ENCODE measurements at regions not wholly inside any gene's neighbourhood (a gene's known extent, or its start where the extent isn't known, plus 50 kb on each side); places are given as distances from the start of the nearest gene placed in this dataset.

DNA sequence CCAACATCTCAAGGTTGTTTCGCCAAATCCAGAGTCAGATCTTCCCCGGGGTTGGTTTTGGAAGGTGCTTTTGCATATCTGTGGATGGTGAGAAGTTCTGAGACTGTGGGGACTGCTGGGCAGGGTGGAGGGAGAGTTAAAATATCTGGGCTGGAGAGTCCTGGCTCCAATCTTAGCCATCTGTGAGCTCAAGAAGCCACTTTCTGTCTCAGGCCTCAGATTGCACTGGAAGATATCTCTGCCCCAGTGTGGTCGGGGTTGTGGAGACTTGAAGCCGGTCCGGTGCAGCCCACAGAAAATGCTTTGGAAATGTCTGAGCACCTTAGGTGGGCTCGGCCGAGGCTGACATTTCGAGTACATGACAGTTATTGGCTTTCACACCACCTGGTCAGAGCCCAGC is 72.2 kb upstream of the SFMBT2 start:
- ChIA-PET POLR2A (no interaction called here), CTCF (ENCODE audit: low intra/inter-chr PET ratio, low total read pairs) (no interaction called here)
- TF ChIP-seq, protein P1, sequence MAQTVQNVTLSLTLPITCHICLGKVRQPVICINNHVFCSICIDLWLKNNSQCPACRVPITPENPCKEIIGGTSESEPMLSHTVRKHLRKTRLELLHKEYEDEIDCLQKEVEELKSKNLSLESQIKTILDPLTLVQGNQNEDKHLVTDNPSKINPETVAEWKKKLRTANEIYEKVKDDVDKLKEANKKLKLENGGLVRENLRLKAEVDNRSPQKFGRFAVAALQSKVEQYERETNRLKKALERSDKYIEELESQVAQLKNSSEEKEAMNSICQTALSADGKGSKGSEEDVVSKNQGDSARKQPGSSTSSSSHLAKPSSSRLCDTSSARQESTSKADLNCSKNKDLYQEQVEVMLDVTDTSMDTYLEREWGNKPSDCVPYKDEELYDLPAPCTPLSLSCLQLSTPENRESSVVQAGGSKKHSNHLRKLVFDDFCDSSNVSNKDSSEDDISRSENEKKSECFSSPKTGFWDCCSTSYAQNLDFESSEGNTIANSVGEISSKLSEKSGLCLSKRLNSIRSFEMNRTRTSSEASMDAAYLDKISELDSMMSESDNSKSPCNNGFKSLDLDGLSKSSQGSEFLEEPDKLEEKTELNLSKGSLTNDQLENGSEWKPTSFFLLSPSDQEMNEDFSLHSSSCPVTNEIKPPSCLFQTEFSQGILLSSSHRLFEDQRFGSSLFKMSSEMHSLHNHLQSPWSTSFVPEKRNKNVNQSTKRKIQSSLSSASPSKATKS (CRISPR knock-in tag; IDR thresholded peaks at IDR 0.05), result no peak
- TF ChIP-seq ZSCAN22 (CRISPR knock-in tag; IDR thresholded peaks at IDR 0.05) (no peak), ZNF24 (IDR thresholded peaks at IDR 0.05) (no peak), ZNF556 (CRISPR knock-in tag; IDR thresholded peaks at IDR 0.05; ENCODE audit: borderline replicate concordance) (no peak), FLYWCH1 (CRISPR knock-in tag; IDR thresholded peaks at IDR 0.05) (no peak), ZSCAN25 (CRISPR knock-in tag; IDR thresholded peaks at IDR 0.05) (no peak), ATAD3A (CRISPR knock-in tag; IDR thresholded peaks at IDR 0.05) (no peak), SKI (IDR thresholded peaks at IDR 0.05; ENCODE audit: partially characterized antibody) (no peak), ZNF136 (CRISPR knock-in tag; IDR thresholded peaks at IDR 0.05; ENCODE audit: low read depth) (no peak)
- TF ChIP-seq, protein P2, sequence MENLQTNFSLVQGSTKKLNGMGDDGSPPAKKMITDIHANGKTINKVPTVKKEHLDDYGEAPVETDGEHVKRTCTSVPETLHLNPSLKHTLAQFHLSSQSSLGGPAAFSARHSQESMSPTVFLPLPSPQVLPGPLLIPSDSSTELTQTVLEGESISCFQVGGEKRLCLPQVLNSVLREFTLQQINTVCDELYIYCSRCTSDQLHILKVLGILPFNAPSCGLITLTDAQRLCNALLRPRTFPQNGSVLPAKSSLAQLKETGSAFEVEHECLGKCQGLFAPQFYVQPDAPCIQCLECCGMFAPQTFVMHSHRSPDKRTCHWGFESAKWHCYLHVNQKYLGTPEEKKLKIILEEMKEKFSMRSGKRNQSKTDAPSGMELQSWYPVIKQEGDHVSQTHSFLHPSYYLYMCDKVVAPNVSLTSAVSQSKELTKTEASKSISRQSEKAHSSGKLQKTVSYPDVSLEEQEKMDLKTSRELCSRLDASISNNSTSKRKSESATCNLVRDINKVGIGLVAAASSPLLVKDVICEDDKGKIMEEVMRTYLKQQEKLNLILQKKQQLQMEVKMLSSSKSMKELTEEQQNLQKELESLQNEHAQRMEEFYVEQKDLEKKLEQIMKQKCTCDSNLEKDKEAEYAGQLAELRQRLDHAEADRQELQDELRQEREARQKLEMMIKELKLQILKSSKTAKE (CRISPR knock-in tag; IDR thresholded peaks at IDR 0.05; ENCODE audit: borderline replicate concordance), result no peak
- Histone ChIP-seq H3K27ac (ENCODE audit: extremely low read length, insufficient read depth, low read length) (no peak overlapping the region), H3K79me2 (ENCODE audit: insufficient read depth, low read length) (no peaks in the 10 kb centered on the region), H2AFZ (ENCODE audit: low read length) (no peak overlapping the region), H3K27me3 (ENCODE audit: control insufficient read depth in 1 of 2, insufficient read depth in 2 of 2, low read length in 2 of 2) (peaks cover 0 to 28% of the 10 kb centered on the region in 2 experiments; a peak in 2 of 5 replicates), H4K20me1 (ENCODE audit: insufficient read depth, low read length) (no peaks in the 10 kb centered on the region), H3K4me3 (replicated peaks in 1 of 3; ENCODE audit: insufficient read depth in 1 of 3, low read depth in 2 of 3, low read length in 3 of 3) (no peak overlapping the region), H3K4me1 (ENCODE audit: insufficient read depth, low read length) (no peaks in the 10 kb centered on the region), H3K36me3 (replicated peaks in 1 of 2; ENCODE audit: control insufficient read depth in 1 of 2, insufficient read depth in 2 of 2, low read length in 2 of 2) (no peaks in the 10 kb centered on the region), H3K9me3 (ENCODE audit: low read length) (no peaks in the 10 kb centered on the region), H3K4me2 (ENCODE audit: low read depth, low read length) (no peak overlapping the region), H3K9ac (ENCODE audit: insufficient read depth, low read depth, low read length) (no peak overlapping the region)
- intact Hi-C loops (cut with micrococcal nuclease; ENCODE audit: unreplicated experiment) (no loop called here), in situ Hi-C loops (cut with HindIII; ENCODE audit: extremely low pct_ligation_motif_present, low pct_unique_long_range_greater_than_20kb) (no loop called here)
- no TSS peak for BruUV-seq (replicated peaks)
- DNase-seq (ENCODE audit: low spot score) (no peak), ATAC-seq (no peak), FAIRE-seq (no peak)
- 14% methylated on average over 1 of the region's 8 CpGs for WGBS (ENCODE audit: low lambda C conversion rate)

All from HepG2 (cell line).